NCI-H524 (cell line): ENCODE measurements at regions not wholly inside any gene's neighbourhood (a gene's known extent, or its start where the extent isn't known, plus 50 kb on each side); places are given as distances from the start of the nearest gene placed in this dataset.
A peak's percentile ranks its signal among the peaks of the same experiment; 100 is the strongest.

Experiments used
- DNase-seq, 2 experiments: peaks; one replicate each; lab custom pipeline; 2025; lab: John Stamatoyannopoulos, UW

GRCh38 chr7:32266932-32267475, 196.8 kb upstream of the PDE1C start:
- DNase-seq = peak in 1 of 2 experiments; percentile 13

- no peak for DNase-seq
Observed at GRCh38 chr7:32264702-32265284, 194.6 kb upstream of the PDE1C start.

- DNase-seq = no peak
Observed at GRCh38 chr7:32263611-32264010, 193.4 kb upstream of the PDE1C start.

- no peak for DNase-seq
Observed at GRCh38 chr7:32262315-32262714, 192.1 kb upstream of the PDE1C start.

- no peak for DNase-seq
Observed at GRCh38 chr7:32259931-32260596, 189.9 kb upstream of the PDE1C start.

- DNase-seq = no peak
Observed at GRCh38 chr7:32258265-32258664, 188.1 kb upstream of the PDE1C start.

GRCh38 chr7:32257621-32258020, 187.4 kb upstream of the PDE1C start:
- peak; percentile 31 to 66 for DNase-seq

GRCh38 chr7:32256811-32257210, 186.6 kb upstream of the PDE1C start:
- peak; percentile 70 to 87 for DNase-seq

GRCh38 chr7:32256376-32256775, 186.2 kb upstream of the PDE1C start:
- DNase-seq = peak; percentile 10 to 63

GRCh38 chr7:32255036-32255435, 184.8 kb upstream of the PDE1C start:
- DNase-seq = peak; percentile 40 to 73

- no peak for DNase-seq
Observed at GRCh38 chr7:32253299-32253698, 183.1 kb upstream of the PDE1C start.

- peak in 1 of 2 experiments; percentile 15 for DNase-seq
Observed at GRCh38 chr7:32251659-32252058, 181.5 kb upstream of the PDE1C start.

- DNase-seq = peak; percentile 92 to 97
Observed at GRCh38 chr7:32250471-32251260, 180.5 kb upstream of the PDE1C start.

- peak; percentile 32 to 71 for DNase-seq
Observed at GRCh38 chr7:32250003-32250402, 179.8 kb upstream of the PDE1C start.

GRCh38 chr7:32248522-32248921, 178.3 kb upstream of the PDE1C start:
- DNase-seq = no peak

- DNase-seq = no peak
Observed at GRCh38 chr7:32244806-32245345, 174.7 kb upstream of the PDE1C start.

GRCh38 chr7:32243687-32244290, 173.6 kb upstream of the PDE1C start:
- no peak for DNase-seq

GRCh38 chr7:32242436-32242835, 172.2 kb upstream of the PDE1C start:
- DNase-seq = no peak

GRCh38 chr7:32241636-32242035, 171.4 kb upstream of the PDE1C start:
- no peak for DNase-seq

GRCh38 chr7:32239764-32240163, 169.6 kb upstream of the PDE1C start:
- DNase-seq = no peak

GRCh38 chr7:32228601-32229000, 158.4 kb upstream of the PDE1C start:
- DNase-seq = no peak

GRCh38 chr7:32227746-32228145, 157.5 kb upstream of the PDE1C start:
- no peak for DNase-seq
